Body of pancreas (tissue), 4 donors: ENCODE measurements at regions not wholly inside any gene's neighbourhood (a gene's known extent, or its start where the extent isn't known, plus 50 kb on each side); places are given as distances from the start of the nearest gene placed in this dataset.

Source experiments
- CTCF ChIP-seq, 7 experiments: fragments of 450-650 bp in 4 of 7; fragments of 200-600 bp in 3 of 7; sonication (generic) in 3 of 7; IDR thresholded peaks; one replicate each; pipeline ENCODE4 v1.5.1; 2016 to 2019; ENCODE audit warnings: antibody characterized with exemption in 7 of 7
- POLR2A ChIP-seq, 3 donors: fragments of 450-650 bp; IDR thresholded peaks; one replicate each; pipeline ENCODE4 v1.6.1; 2016; ENCODE audit warnings: antibody characterized with exemption in 3 of 3, mild to moderate bottlenecking in 2 of 3

DNA sequence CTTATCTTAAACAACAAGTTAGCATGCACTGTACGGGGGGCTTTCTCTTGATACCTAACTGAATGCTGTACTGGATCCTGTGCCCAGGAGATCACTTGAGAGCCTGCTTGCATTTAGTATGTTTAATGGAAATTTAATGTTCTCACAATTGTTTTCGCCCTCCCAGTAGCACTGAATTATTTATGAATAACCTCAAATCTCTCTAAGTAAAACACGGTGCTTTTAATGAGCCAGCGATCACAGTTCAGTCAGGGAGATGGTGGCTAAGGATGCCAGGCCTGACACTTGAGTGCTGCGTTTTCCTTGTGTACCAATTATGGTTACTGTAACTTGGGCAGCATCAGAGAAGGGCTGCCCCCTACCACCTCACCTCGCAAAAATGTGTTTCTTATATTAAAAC, 115.5 kb upstream of the ADARB2 start:
- no peak for TF ChIP-seq CTCF (IDR thresholded peaks at IDR 0.05)
- TF ChIP-seq POLR2A (IDR thresholded peaks at IDR 0.05), result no peak
